HG02623 (cell line): ENCODE measurements at regions not wholly inside any gene's neighbourhood (a gene's known extent, or its start where the extent isn't known, plus 50 kb on each side); places are given as distances from the start of the nearest gene placed in this dataset.

Experiments used
- ATAC-seq: cut with Tn5 transposase; IDR thresholded peaks from one replicate; pipeline ENCODE4 v1.9.1; 2021; ENCODE audit warnings: moderate library complexity; ENCODE audit not compliant: unreplicated experiment

DNA sequence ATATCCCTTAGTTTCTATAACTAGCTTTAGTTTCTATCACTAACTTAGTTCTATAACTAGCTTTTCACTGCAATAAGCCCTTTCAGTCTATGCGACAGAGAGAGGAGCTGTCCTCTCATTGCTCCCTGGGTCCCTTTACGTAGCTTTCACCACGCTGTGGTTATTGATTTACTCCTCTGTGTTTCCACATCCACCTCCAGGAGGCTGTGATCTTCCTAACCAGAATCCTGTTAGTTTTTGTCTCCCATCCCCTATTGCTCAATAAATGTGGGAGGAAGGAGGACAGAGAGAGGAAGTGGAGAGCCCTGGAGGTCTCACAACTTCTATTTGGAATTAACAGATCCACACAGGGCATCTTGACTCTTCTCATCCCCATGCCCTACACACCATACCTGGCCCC is 1036.1 kb downstream of the MCTP2 start:
- ATAC-seq, result no peak

DNA sequence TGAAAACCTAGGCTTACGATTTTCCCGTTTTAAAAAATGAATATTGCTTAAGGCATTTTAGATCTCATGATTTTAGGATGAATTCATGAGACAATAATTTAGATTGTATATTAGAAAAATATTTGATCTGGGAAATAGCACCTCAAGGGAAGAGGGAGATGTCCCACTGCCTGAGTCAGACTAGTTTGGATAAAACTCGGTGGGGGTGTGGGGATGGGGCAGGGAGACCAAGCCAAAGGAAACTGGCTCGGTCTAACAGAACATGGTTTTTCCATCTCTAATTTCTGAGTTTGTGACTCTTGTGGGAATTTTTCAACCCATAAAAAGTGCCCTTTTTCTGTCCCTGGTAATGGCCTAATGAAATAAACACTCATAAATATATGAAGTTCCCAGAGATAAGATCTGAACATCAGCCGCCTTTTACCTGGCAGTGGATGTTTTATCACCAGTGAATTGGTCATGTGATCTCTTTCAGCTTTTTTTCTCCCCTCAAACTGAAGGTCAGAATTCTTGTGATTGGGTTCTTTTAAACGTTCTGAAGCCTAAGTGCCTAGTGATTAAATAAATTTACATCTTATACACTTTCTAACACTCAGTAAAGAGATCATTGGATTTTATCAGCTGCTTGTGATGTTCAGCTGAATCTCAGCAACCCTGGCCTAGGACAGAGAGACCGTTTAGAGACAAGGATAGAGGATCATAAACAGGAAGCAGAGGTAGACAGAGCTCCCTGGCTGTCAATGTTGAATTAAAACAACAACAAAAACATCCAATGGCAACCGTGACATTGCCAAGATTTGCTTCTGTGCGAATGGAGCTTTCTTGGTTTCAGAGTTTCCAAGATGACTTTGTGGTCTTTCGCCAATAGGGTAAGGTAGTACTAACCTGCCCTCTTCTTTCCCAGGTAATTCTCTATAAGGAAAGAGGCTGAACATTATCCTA is 1038.2 kb downstream of the MCTP2 start:
- ATAC-seq, result no peak

DNA sequence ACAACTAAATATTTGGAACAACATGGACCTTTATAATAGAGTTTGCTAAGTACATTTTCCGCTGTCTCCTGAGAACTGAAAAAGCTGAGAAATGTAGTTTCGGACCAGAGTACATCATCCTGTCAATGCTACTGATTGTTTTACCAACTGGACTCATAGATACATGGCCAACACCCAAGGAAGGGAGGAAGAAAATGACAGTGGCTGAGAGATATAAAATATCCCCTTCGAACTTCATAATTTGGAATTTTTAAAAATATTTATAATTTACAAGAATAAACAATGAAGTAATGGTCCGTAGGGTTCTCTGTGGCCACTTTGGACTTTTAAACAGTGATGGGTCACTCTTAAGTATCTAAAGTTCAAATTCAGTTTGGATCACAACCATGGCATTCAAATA is 1042.7 kb downstream of the MCTP2 start:
- ATAC-seq, result no peak

DNA sequence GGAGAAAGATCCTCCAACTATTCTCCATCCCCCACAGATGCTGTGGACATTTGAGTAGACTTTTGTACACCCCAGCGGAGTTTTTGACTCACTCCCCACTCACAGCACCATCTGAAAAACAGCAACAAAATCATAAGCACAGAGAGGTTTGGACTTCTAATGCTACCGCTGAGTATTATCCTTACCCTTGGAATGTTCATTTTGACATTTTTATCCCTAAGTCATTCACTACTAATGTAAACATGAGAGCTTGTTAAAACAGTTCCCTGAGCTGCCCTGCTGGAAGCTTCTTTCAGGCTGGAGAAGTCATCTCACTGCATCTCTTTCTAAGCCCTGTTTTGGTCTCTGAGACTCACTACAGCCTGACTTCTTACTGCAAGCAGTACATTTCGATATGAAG is 1045.9 kb downstream of the MCTP2 start:
- no peak for ATAC-seq

DNA sequence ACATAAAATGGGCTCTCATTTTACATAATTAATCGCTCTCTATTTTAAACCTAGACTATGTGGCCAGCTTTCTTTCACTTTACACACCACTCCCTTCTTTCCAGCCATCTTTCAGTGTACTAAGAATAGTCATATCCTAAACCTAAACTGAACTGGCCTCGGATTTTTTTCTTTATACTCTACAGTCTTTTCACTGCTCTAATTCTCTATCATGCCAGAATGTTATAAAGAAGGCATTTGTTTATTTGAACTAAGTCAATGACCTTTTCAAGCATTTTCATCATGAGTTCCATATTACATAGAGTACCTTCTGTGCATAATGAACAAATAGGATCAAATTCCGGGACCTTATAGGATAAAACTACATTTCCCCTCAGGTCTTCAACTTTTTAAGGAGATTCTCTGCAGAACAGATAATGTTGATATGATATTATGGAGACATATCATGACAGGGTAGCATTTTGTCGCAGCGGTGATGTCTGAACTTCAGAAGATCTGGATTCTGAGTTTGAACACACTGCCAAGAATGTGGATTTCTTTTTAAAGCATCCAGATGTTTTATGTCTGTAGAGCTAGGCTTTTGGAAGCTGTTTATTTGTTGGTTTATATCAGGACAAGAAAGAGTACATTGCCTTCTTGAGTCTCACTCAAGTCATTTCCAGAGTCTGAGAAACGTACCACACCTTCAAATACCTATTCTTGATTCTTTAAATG is 1047.3 kb downstream of the MCTP2 start:
- ATAC-seq, result no peak

DNA sequence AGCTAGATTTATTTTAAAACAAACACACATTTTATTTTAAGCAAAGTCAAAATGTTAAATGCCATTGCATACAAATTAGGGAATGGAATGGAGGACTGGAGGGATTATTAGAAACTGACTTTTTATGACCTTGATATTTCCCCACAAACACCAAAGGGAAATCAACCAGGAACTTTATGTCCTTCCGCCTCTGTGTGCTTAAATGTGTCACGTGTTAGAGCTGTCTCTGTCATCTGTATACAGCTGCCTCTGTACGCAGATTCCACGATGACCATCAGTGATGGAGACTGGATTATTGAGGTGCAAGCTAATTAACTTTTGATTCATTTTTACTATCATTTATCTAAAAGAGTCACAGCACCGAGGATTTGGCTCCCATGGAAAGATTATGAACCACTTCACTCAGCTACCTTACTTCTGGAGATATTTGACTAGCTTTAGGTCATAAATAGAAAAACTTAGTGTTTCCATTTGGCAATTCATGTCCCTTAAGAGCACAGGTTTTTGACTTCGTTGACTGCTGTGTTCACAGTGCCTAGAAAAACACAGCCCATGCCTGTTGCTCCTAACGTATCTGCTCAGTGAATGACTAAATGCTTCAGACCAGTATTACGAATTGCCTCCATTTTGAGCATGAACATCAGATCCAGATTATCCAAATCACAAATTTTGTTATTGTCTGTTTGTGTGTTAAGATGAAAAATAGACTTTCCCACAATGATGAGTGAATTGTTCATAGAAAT is 1048.1 kb downstream of the MCTP2 start:
- no peak for ATAC-seq

DNA sequence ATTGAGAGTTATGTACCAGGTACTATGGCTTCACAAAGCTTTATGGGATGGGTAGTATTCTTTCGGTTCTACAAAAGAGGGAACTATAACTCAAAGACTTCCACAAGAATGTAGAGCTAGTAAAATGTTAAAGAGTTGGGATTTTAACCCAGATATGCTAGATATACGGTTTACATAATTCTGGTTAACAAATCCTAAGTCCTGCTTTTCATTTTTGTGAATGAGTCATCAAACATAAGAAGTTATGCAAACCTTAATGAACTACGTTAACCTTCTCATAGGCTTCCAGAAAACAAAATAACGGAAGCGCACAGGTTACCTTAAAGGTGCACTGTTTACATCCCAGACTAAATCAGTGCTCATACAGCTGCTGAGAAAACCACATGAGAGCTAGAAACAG is 1049.3 kb downstream of the MCTP2 start:
- ATAC-seq, result no peak

DNA sequence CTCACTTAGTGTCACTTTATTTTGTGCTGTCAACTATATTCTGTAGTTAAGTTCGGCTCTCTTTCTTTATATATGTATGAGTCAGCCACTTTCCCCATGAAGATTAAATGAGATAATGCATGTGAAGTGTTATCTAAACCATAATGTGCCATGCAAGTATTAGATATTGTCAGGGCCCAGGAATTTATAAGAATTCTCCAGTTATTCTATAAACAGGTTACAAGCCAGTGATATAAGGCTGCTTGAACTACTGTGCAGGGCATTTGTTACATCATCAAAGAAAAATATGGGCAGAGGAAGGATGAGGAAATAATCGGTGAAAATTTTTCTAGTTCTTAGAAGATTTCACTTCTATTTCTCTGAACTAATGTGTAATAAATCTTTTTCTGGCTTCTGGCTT is 1049.0 kb upstream of the NR2F2 start:
- no peak for ATAC-seq

DNA sequence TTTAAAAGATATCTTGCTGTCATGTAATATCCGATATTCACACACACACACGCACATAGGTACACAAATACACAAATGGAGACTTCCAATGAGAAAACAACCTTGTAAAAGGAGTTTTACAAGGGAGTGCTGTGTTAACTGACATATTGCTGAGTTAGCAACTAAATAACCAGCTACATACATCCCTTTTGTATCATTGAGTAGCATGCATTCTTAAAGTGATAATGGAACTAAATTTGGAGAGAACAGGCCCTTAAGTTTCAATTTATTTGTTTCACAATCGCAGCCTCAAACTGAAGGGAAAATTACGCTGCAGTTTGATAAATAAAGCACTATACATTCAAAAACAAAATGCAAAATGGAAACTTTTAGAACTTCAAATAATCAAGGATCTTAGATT is 1046.0 kb upstream of the NR2F2 start:
- ATAC-seq, result no peak

DNA sequence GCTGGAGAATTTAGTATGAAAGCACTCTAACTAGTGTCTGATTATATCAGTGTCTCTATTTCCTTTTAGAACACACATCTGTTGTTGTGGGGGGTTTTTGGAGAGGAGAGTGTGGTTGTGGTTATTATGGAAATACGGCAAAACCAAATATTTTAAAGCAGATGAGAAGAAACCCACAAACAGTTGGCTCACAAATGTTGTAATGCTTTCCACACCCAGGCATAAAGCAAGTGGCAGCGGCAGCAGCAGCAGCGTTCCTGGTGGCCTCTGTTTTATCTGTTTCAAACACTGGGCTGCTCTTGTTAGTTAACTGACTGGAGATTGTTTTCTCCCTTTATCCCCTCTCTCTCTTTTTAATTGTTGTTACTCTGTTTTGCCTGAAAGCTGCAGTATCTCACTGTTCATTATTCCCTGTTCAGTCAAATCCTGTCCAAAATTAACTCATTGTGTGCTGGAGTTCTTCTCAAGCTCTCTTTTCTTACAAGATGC is 1045.5 kb upstream of the NR2F2 start:
- no peak for ATAC-seq

DNA sequence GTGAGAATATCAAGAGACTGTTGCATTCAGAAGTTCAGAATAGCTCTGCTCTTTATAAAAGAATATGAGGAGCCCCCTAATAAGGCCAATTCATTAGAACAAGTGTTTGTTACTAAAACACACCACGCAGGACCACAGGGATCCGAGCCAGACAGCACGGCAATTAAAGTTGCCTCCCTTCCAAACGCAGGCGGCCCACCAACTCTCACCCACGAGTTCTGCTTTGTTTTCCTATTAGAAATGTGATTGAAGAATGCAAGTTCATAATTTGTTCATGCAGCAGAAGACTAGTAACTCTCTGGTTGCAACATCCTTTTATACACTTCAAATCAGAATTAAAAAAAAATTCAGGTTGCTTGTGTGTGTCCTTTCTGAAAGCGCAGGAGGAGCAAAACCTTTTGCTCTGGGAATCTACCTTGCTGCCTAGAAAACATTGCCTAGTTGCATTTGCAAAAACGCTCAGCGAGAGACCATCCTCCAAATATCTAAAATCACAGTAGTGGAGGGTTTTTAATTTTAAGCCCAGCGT is 1044.1 kb upstream of the NR2F2 start:
- no peak for ATAC-seq

DNA sequence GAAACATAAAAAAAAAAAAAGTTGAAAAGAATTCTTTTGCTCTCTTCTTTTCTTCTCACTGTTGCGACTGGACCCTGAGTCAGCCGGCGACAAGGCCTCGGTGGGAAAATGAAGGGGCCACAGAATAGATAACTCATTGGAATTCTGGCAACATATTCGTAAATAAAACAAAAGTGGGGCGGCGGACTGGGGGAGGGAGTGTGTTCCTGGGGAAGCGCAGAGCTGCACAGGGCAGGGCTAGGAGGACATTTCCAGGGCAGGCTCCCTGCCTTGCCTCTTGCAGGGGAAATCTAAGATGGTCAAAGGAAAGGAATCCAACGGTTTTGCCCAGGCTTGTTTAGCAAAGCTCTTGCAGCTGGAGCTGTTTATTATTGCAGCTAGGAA is 1042.8 kb upstream of the NR2F2 start:
- ATAC-seq, result no peak

DNA sequence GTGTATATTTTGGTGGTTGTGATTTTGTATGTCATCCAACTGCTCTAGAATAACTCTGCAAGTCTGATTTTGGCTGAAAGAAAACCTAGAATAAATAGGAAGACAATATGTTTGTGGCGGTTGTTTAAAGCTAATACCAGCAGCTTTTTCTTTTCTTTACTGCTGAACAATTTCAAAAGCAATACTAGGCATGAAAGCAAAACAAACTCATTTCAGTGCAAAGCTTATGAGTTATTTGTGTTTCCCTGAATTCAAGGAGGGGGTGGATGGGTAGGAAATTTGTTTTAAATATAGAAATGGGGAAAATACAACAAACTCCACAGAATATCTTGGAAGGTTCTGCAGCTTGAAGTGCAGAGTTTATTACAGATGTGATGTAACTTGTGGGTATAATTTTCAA is 1041.9 kb upstream of the NR2F2 start:
- no peak for ATAC-seq

DNA sequence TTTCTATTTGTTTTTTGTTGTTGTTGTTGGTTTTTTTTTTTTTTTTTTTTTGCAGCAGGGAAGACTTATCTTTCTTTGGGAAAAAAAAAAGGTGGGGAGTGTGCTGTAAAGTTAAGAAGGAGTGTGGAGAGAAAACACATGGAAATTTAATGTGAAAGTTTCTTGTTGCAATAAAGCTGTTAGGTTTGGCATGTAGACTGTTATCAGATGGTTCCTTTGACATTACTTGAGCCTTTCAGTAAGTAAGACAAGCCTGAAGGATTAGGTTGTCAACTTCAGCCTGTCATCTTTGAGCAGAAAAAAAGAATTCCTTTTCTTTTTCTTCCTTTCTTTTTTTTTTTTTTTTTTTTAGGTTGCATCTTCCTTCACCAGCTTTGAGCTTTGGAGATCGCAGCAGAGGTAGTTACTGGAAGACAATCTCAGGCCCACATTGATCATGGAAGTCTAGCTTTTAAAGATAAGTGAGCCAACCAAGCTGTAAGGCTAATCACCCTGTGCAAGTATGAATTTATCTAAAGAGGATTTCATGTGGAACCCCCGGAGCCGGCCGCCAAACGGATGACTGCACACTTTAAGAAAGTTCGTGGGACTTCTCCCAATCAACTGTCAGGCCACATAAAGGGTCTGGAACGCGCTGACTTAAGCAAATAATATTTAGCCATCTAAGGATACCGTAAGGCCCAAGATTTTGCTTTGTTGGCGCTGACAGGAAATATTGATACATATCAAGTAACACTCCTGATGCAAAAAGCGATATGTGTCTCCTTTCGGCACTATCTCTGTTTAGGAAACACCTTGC is 1040.1 kb upstream of the NR2F2 start:
- no peak for ATAC-seq

DNA sequence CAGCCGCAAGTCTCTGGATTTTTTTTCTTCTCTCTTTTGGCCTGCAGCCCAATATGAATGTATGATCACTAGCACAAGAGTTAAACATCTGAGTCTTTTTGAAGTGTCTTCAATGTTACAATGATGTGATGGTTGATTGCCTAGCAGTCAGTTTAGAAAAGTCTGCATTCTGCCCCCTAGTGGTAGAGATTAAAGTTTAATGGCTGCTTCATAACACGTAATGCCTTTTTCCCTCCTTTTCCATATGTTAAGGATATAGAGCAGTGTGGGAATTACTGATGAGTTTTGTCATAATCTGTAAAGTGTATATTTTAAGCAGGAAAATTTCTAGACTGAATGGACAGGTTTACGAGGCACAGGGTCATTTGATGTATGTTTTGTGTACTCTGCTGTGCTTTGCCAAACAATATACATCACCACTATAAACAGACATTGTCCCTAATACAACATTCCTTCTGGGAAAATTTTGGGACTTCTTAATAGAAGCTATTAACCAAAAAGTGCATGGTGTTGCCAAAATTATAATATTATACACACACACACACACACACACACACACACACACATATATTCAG is 1038.5 kb upstream of the NR2F2 start:
- peak; percentile 64 for ATAC-seq

DNA sequence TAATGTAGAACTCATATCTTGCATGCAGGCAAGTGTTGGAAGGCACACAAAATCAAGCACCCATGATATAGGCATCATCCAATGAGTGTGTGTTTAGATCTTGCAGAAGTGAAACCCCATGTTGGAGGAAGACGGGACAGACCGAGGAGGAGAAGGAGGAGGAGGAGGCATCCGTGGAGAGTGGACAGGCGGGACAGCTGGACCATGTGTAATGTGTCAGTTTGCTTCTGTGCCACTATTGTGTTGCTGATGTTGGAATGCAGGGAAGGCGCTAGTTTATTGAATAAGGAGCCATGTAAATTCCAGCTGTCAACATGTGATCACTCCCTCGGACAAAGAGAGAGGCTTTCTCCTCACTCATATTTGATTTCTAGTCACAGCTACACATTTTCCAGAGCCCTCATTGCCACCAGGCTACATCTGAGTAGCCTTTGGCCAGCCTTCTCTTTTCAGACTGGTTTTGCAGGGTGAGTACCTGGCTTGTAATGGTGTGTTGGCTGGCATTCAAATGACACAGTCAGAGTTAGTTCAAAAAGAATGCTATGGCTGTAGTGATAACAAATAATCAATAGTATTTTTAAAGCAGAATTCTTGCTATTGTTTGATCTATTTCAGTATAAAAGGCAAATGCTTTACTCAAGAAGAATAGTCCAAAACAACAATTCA is 1037.6 kb upstream of the NR2F2 start:
- no peak for ATAC-seq

DNA sequence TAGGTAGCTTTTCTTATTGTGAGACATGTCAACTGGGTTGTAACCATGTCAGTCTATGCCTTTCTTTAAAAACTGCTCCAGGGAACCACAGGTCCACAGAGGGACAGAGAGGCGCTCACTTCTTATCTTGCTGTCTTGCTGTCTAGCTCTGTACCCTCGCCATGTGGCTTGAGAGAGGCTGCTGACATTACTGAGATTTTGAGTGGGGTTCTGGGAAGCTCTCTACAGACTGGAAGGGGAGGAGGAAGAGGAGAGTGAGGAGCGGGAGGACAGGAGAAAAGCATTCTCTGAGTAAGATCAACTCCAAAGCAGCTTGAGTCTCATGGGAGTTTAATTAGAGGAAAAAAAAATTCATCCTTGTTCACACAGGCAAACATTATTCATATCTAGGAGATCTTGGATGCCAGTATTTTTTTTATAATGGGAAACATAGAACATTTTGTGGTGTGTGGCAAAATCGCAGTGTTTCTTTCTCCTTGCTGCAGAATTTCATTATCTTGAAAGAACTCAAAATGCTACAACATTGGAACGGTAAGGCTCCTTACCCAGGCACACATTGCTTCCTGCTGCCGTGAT is 1037.0 kb upstream of the NR2F2 start:
- no peak for ATAC-seq

DNA sequence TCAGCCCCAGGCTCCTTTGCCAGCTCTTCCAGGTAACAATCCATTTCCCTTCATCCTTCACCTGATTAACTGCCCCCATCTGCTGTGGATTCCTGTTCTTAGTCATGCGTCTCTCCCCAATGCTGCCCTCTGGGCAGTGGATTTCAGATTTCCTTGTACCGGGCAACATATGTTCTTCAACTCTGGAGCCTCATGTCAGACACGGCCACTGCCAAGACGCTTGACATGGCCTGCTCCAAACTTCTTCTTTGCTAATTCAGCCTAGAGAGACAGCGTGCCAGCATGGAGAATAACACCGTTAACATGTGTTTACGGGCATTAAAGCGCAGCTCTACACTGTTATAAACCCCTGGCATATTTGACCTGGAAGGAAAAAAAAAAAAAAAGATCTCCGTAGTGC is 1035.1 kb upstream of the NR2F2 start:
- no peak for ATAC-seq
